ENCODE measurements at regions not wholly inside any gene's neighbourhood (a gene's known extent, or its start where the extent isn't known, plus 50 kb on each side); places are given as distances from the start of the nearest gene placed in this dataset.

GRCh38 chr1:57633881-57634280, 210.0 kb upstream of the DAB1 start:
- H3K27me3 ChIP-seq (replicated peaks; ENCODE audit: control insufficient read depth, insufficient read depth, low read length), result no peaks in the 10 kb centered on the region
- H3K36me3 ChIP-seq (ENCODE audit: control insufficient read depth, insufficient read depth, low read length), result no peaks in the 10 kb centered on the region
- DNase-seq (ENCODE audit: extremely low read depth, insufficient read length), result no peak
- TF ChIP-seq CTCF (IDR thresholded peaks at IDR 0.05; ENCODE audit: insufficient read depth, low read length, poor library complexity, severe bottlenecking), result no peak
- no peak overlapping the region for H3K4me3 ChIP-seq (replicated peaks; ENCODE audit: low read depth, low read length)

- no peak for DNase-seq (ENCODE audit: extremely low read depth, insufficient read length)
- H3K36me3 ChIP-seq (ENCODE audit: control insufficient read depth, insufficient read depth, low read length), result no peaks in the 10 kb centered on the region
- no peak for TF ChIP-seq CTCF (IDR thresholded peaks at IDR 0.05; ENCODE audit: insufficient read depth, low read length, poor library complexity, severe bottlenecking)
- H3K27me3 ChIP-seq (replicated peaks; ENCODE audit: control insufficient read depth, insufficient read depth, low read length), result no peaks in the 10 kb centered on the region
- no peak overlapping the region for H3K4me3 ChIP-seq (replicated peaks; ENCODE audit: low read depth, low read length)
These were observed 209.2 kb upstream of the DAB1 start for GRCh38 chr1:57633056-57633455.

GRCh38 chr1:57632401-57632800, 208.5 kb upstream of the DAB1 start:
- no peaks in the 10 kb centered on the region for H3K27me3 ChIP-seq (replicated peaks; ENCODE audit: control insufficient read depth, insufficient read depth, low read length)
- no peaks in the 10 kb centered on the region for H3K36me3 ChIP-seq (ENCODE audit: control insufficient read depth, insufficient read depth, low read length)
- H3K4me3 ChIP-seq (replicated peaks; ENCODE audit: low read depth, low read length), result no peak overlapping the region
- no peak for DNase-seq (ENCODE audit: extremely low read depth, insufficient read length)
- no peak for TF ChIP-seq CTCF (IDR thresholded peaks at IDR 0.05; ENCODE audit: insufficient read depth, low read length, poor library complexity, severe bottlenecking)

GRCh38 chr1:57627612-57628011, 203.8 kb upstream of the DAB1 start:
- Histone ChIP-seq H3K27me3 (replicated peaks; ENCODE audit: control insufficient read depth, insufficient read depth, low read length) (no peaks in the 10 kb centered on the region), H3K4me3 (replicated peaks; ENCODE audit: low read depth, low read length) (no peak overlapping the region), H3K36me3 (ENCODE audit: control insufficient read depth, insufficient read depth, low read length) (no peaks in the 10 kb centered on the region)
- DNase-seq (ENCODE audit: extremely low read depth, insufficient read length), result no peak
- TF ChIP-seq CTCF (IDR thresholded peaks at IDR 0.05; ENCODE audit: insufficient read depth, low read length, poor library complexity, severe bottlenecking), result no peak

- DNase-seq (ENCODE audit: extremely low read depth, insufficient read length), result no peak
- Histone ChIP-seq H3K4me3 (replicated peaks; ENCODE audit: low read depth, low read length) (no peak overlapping the region), H3K36me3 (ENCODE audit: control insufficient read depth, insufficient read depth, low read length) (no peaks in the 10 kb centered on the region), H3K27me3 (replicated peaks; ENCODE audit: control insufficient read depth, insufficient read depth, low read length) (no peaks in the 10 kb centered on the region)
- TF ChIP-seq CTCF (IDR thresholded peaks at IDR 0.05; ENCODE audit: insufficient read depth, low read length, poor library complexity, severe bottlenecking), result no peak
These were observed 200.1 kb upstream of the DAB1 start for GRCh38 chr1:57623791-57624538.

Data from GM06990 (cell line).